A673 (cell line): ENCODE measurements at regions not wholly inside any gene's neighbourhood (a gene's known extent, or its start where the extent isn't known, plus 50 kb on each side); places are given as distances from the start of the nearest gene placed in this dataset.

Experiments
- BruUV-seq: library from RNA; stranded (reverse); fragments of 400-500 nt; replicated peaks from 2 replicates; lab custom pipeline; 2021; lab: Mats Ljungman, UMichigan
- CTCF ChIA-PET: fragments of 300-600 bp; sonication (Branson Sonifier 250); formaldehyde crosslinking; loops from one replicate; lab custom pipeline; 2022; ENCODE audit warnings: antibody characterized with exemption; lab: Charles Lee
- POLR2A ChIA-PET: fragments of 300-600 bp; sonication (Branson Sonifier 250); formaldehyde crosslinking; loops from one replicate; lab custom pipeline; 2022; ENCODE audit warnings: antibody characterized with exemption; ENCODE audit not compliant: low non-redundant PET; lab: Charles Lee
- DNase-seq: peaks from one replicate; pipeline ENCODE4 v3.0.0-alpha.2; 2015; ENCODE audit warnings: low spot score
- H3K27ac ChIP-seq: fragments of 200-600 bp; sonication (generic); 2 replicates; pipeline ENCODE4 v1.5.1; 2016; ENCODE audit warnings: mixed run types, low read depth, mild to moderate bottlenecking, mixed read lengths, antibody characterized with exemption, low read length; ENCODE audit not compliant: poor library complexity, severe bottlenecking
- H3K27me3 ChIP-seq: fragments of 200-600 bp; sonication (generic); replicated peaks from 2 replicates; pipeline ENCODE4 v1.6.1; 2017; ENCODE audit warnings: mixed run types, low read depth, mild to moderate bottlenecking, mixed read lengths, antibody characterized with exemption, low read length; ENCODE audit not compliant: insufficient read depth, poor library complexity
- H3K36me3 ChIP-seq: fragments of 200-600 bp; sonication (generic); 2 replicates; pipeline ENCODE4 v1.6.1; 2016; ENCODE audit warnings: mixed run types, mild to moderate bottlenecking, mixed read lengths, antibody characterized with exemption, low read length; ENCODE audit not compliant: insufficient read depth, poor library complexity, severe bottlenecking
- H3K4me1 ChIP-seq: fragments of 200-600 bp; sonication (generic); 2 replicates; pipeline ENCODE4 v1.6.1; 2017; ENCODE audit warnings: mixed run types, mild to moderate bottlenecking, mixed read lengths, antibody characterized with exemption, low read length; ENCODE audit not compliant: insufficient read depth, poor library complexity, severe bottlenecking
- H3K4me3 ChIP-seq: fragments of 200-600 bp; sonication (generic); 2 replicates; pipeline ENCODE4 v1.5.1; 2016; ENCODE audit warnings: low read depth, mixed run types, mild to moderate bottlenecking, mixed read lengths, low read length; ENCODE audit not compliant: poor library complexity, severe bottlenecking
- H3K9me3 ChIP-seq: fragments of 200-600 bp; sonication (generic); 2 replicates; pipeline ENCODE4 v1.6.1; 2016; ENCODE audit warnings: mixed run types, low read depth, mild to moderate bottlenecking, mixed read lengths, antibody characterized with exemption, low read length; ENCODE audit not compliant: poor library complexity, severe bottlenecking
- EZH2 ChIP-seq: fragments of 200-600 bp; sonication (generic); IDR thresholded peaks from 2 replicates; pipeline ENCODE4 v1.6.1; 2017; ENCODE audit warnings: borderline replicate concordance, low read depth, mild to moderate bottlenecking, mixed read lengths, antibody characterized with exemption, low read length; ENCODE audit not compliant: poor library complexity, severe bottlenecking
- intact Hi-C: fragments of 100-400 bp; cut with micrococcal nuclease; formaldehyde crosslinking; loops from one replicate; pipeline ENCODE4 v1.10.0; 2022; ENCODE audit not compliant: unreplicated experiment
- TF ChIP-seq, protein P1 (sequence below): fragments of 300-800, 200-600 bp; sonication (generic); conservative IDR thresholded peaks from 2 replicates; pipeline ENCODE4 v1.5.1; 2017; ENCODE audit warnings: low read depth, mild to moderate bottlenecking, antibody characterized with exemption, low read length, moderate library complexity, mixed read lengths

DNA sequence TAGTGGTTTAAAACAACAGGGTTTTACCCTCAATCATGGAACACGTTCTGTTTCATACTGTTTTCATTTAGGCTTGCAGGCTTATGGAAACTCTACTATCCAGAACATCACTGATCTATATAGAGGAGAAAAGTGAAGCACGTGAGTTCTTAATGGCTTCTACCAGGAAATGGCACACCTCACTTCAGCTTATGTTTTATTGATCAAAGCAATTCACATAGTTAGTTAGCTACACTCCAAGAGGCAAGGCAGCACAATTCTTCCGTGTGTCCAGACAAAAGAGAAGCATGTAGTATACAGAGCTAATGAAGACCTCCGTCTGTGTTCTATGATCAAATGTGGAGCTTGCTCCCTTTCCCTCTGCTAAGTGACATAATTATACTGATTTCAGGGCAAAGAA, 353.3 kb upstream of the CD180 start:
- ChIA-PET POLR2A (no interaction called here), CTCF (no interaction called here)
- BruUV-seq = no TSS peak
- no peak overlapping the region for H3K27ac ChIP-seq
- no peaks in the 10 kb centered on the region for H3K36me3 ChIP-seq
- H3K4me3 ChIP-seq = no peak overlapping the region
- intact Hi-C loops = no loop called here
- no peaks in the 10 kb centered on the region for H3K9me3 ChIP-seq
- no peaks in the 10 kb centered on the region for H3K27me3 ChIP-seq
- peaks cover 7% of the 10 kb centered on the region for H3K4me1 ChIP-seq
- DNase-seq = no peak
- TF ChIP-seq EZH2 = no peak
- TF ChIP-seq, protein P1, sequence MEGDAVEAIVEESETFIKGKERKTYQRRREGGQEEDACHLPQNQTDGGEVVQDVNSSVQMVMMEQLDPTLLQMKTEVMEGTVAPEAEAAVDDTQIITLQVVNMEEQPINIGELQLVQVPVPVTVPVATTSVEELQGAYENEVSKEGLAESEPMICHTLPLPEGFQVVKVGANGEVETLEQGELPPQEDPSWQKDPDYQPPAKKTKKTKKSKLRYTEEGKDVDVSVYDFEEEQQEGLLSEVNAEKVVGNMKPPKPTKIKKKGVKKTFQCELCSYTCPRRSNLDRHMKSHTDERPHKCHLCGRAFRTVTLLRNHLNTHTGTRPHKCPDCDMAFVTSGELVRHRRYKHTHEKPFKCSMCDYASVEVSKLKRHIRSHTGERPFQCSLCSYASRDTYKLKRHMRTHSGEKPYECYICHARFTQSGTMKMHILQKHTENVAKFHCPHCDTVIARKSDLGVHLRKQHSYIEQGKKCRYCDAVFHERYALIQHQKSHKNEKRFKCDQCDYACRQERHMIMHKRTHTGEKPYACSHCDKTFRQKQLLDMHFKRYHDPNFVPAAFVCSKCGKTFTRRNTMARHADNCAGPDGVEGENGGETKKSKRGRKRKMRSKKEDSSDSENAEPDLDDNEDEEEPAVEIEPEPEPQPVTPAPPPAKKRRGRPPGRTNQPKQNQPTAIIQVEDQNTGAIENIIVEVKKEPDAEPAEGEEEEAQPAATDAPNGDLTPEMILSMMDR = no peak

GRCh38 chr5:67549296-67549618, 352.7 kb upstream of the CD180 start:
- ChIA-PET CTCF (no interaction called here), POLR2A (no interaction called here)
- TF ChIP-seq, protein P1 = no peak
- no peak for TF ChIP-seq EZH2
- intact Hi-C loops = no loop called here
- Histone ChIP-seq H3K9me3 (no peaks in the 10 kb centered on the region), H3K4me1 (peaks cover 7% of the 10 kb centered on the region), H3K27ac (no peak overlapping the region), H3K36me3 (no peaks in the 10 kb centered on the region), H3K4me3 (no peak overlapping the region), H3K27me3 (no peaks in the 10 kb centered on the region)
- no TSS peak for BruUV-seq
- no peak for DNase-seq

- Histone ChIP-seq H3K36me3 (no peaks in the 10 kb centered on the region), H3K27ac (no peak overlapping the region), H3K9me3 (no peaks in the 10 kb centered on the region), H3K27me3 (no peaks in the 10 kb centered on the region), H3K4me1 (peaks cover 7% of the 10 kb centered on the region), H3K4me3 (no peak overlapping the region)
- ChIA-PET CTCF (no interaction called here), POLR2A (no interaction called here)
- TF ChIP-seq EZH2 = no peak
- TF ChIP-seq, protein P1 = no peak
- no TSS peak for BruUV-seq
- intact Hi-C loops = no loop called here
- no peak for DNase-seq
Observed at GRCh38 chr5:67548520-67549295, 352.1 kb upstream of the CD180 start.
